ENCODE measurements at regions not wholly inside any gene's neighbourhood (a gene's known extent, or its start where the extent isn't known, plus 50 kb on each side); places are given as distances from the start of the nearest gene placed in this dataset.

GRCh38 chr20:60294632-60295031, 336.4 kb downstream of the CDH26 start (continued):
- TF ChIP-seq GABPA (IDR thresholded peaks at IDR 0.05; ENCODE audit: borderline replicate concordance, insufficient read depth, low read length) (no peak), CBX8 (IDR thresholded peaks at IDR 0.05; ENCODE audit: borderline replicate concordance, low read depth, low read length) (no peak)

All from H1 (cell line).